ENCODE measurements at regions not wholly inside any gene's neighbourhood (a gene's known extent, or its start where the extent isn't known, plus 50 kb on each side); places are given as distances from the start of the nearest gene placed in this dataset.
A peak's percentile ranks its signal among the peaks of the same experiment; 100 is the strongest.

DNA sequence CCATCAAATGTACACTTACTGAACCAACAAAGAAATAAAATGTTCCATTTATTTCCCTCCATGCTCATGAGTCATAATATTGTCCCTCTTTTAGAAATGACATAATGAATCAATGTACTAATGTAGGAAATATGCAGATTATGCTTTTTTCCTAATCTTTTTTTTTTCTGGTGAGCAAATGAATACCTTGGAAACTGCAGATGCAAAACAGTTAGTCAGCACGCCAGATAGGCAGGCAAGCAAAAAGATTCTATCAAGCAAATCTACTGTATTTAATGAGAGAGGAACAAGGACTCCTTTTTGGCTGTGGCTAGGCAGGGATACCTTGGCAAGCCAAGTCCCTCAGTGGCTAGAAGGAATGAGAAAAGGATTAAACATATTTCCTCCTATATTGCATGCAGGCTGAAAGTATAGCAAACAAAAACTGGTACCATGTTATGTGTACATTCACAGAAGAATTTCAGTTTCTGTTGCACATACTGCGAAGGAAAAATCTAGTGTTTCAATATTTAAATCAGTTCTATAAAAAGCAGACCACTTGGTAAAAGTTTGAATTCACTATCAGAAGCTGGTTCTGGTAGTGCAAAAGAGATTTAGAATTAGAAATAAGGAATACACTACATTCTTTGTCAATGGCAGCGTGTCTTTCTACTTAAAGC lies 605.4 kb downstream of the TLE1 start:
- Histone ChIP-seq H3K9me3 (replicated peaks; ENCODE audit: control insufficient read depth, insufficient read depth, low read length) (no peaks in the 10 kb centered on the region), H2AFZ (ENCODE audit: low read depth, low read length) (no peak overlapping the region), H3K4me2 (ENCODE audit: insufficient read depth, low read length) (no peak overlapping the region), H3K9ac (replicated peaks; ENCODE audit: extremely low read depth, insufficient read depth, low read length) (no peak overlapping the region), H4K20me1 (replicated peaks; ENCODE audit: control insufficient read depth, extremely low read depth, insufficient read depth, low read length) (no peaks in the 10 kb centered on the region), H3K27me3 (ENCODE audit: control insufficient read depth in 2 of 2, insufficient read depth in 2 of 2, low read length in 2 of 2) (no peaks in the 10 kb centered on the region), H3K4me1 (ENCODE audit: control insufficient read depth, extremely low read depth, insufficient read depth, low read length) (no peaks in the 10 kb centered on the region), H3K27ac (ENCODE audit: insufficient read depth, low read depth, low read length) (no peak overlapping the region), H3K36me3 (ENCODE audit: control insufficient read depth in 2 of 2, extremely low read depth in 1 of 2, insufficient read depth in 2 of 2, low read length in 2 of 2) (no peaks in the 10 kb centered on the region), H3K9me1 (replicated peaks; ENCODE audit: control insufficient read depth, extremely low read depth, insufficient read depth, low read length) (no peaks in the 10 kb centered on the region), H3K4me3 (replicated peaks in 1 of 3; ENCODE audit: insufficient read depth in 1 of 3, low read depth in 1 of 3, low read length in 3 of 3) (no peak overlapping the region), H3K79me2 (ENCODE audit: control insufficient read depth, insufficient read depth, low read length) (no peaks in the 10 kb centered on the region)
- FAIRE-seq, result peak; percentile 18
- TF ChIP-seq POLR2AphosphoS5 (IDR thresholded peaks at IDR 0.05; ENCODE audit: insufficient read depth, low read depth, low read length) (no peak), JUN (IDR thresholded peaks at IDR 0.05; ENCODE audit: borderline replicate concordance, insufficient read depth, insufficient read length, low read depth) (peak; percentile 52)
- ChIA-PET POLR2A (no interaction called here), CTCF (no interaction called here)
- dilution Hi-C loops (cut with MboI; ENCODE audit: extremely low pct_ligation_motif_present, low sequenced_read_pairs) (no loop called here), intact Hi-C loops (cut with micrococcal nuclease) (loop anchor here (5.0 kb wide), 1 partner anchor 763 kb away; no protein-coding TSS in a partner anchor)
- peak; percentile 5 for DNase-seq (ENCODE audit: low read depth, low spot score)
- no TSS peak for BruUV-seq (replicated peaks)

DNA sequence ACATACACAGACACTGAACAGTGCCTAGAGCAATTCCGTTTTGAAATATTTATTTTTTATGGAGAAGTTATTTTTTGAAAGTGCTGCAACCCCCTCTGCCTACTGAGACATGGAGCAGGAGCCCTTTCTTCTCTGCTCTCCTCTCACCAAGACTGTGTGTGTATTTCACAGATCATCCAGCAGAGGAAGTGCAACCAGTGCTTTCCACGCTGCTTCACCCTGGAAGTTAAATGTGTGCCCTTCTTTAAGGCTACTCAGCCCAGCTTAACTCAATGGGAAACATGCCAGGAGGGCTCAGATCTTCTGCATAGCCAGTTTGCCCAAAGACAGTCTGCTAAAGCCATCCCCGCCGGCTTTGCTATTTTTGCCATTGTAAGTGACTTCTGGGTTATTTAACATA lies 606.3 kb downstream of the TLE1 start:
- H3K4me1 ChIP-seq (ENCODE audit: control insufficient read depth, extremely low read depth, insufficient read depth, low read length), result no peaks in the 10 kb centered on the region
- dilution Hi-C loops (cut with MboI; ENCODE audit: extremely low pct_ligation_motif_present, low sequenced_read_pairs) (no loop called here), intact Hi-C loops (cut with micrococcal nuclease) (loop anchor here (5.0 kb wide), 1 partner anchor 764 kb away; no protein-coding TSS in a partner anchor)
- no peak overlapping the region for H3K4me3 ChIP-seq (replicated peaks in 1 of 3; ENCODE audit: insufficient read depth in 1 of 3, low read depth in 1 of 3, low read length in 3 of 3)
- H3K79me2 ChIP-seq (ENCODE audit: control insufficient read depth, insufficient read depth, low read length), result no peaks in the 10 kb centered on the region
- no TSS peak for BruUV-seq (replicated peaks)
- H3K9ac ChIP-seq (replicated peaks; ENCODE audit: extremely low read depth, insufficient read depth, low read length), result no peak overlapping the region
- H3K4me2 ChIP-seq (ENCODE audit: insufficient read depth, low read length), result no peak overlapping the region
- H4K20me1 ChIP-seq (replicated peaks; ENCODE audit: control insufficient read depth, extremely low read depth, insufficient read depth, low read length), result no peaks in the 10 kb centered on the region
- ChIA-PET POLR2A (no interaction called here), CTCF (no interaction called here)
- FAIRE-seq (no peak), DNase-seq (ENCODE audit: low read depth, low spot score) (no peak)
- no peaks in the 10 kb centered on the region for H3K9me3 ChIP-seq (replicated peaks; ENCODE audit: control insufficient read depth, insufficient read depth, low read length)
- no peaks in the 10 kb centered on the region for H3K27me3 ChIP-seq (ENCODE audit: control insufficient read depth in 2 of 2, insufficient read depth in 2 of 2, low read length in 2 of 2)
- no peak overlapping the region for H2AFZ ChIP-seq (ENCODE audit: low read depth, low read length)
- H3K9me1 ChIP-seq (replicated peaks; ENCODE audit: control insufficient read depth, extremely low read depth, insufficient read depth, low read length), result no peaks in the 10 kb centered on the region
- TF ChIP-seq EZH2 (IDR thresholded peaks at IDR 0.05; ENCODE audit: borderline replicate concordance, low read depth, low read length, severe bottlenecking) (no peak), POLR2A (IDR thresholded peaks at IDR 0.05; ENCODE audit: low read depth, low read length) (no peak)
- TF ChIP-seq, protein P1, sequence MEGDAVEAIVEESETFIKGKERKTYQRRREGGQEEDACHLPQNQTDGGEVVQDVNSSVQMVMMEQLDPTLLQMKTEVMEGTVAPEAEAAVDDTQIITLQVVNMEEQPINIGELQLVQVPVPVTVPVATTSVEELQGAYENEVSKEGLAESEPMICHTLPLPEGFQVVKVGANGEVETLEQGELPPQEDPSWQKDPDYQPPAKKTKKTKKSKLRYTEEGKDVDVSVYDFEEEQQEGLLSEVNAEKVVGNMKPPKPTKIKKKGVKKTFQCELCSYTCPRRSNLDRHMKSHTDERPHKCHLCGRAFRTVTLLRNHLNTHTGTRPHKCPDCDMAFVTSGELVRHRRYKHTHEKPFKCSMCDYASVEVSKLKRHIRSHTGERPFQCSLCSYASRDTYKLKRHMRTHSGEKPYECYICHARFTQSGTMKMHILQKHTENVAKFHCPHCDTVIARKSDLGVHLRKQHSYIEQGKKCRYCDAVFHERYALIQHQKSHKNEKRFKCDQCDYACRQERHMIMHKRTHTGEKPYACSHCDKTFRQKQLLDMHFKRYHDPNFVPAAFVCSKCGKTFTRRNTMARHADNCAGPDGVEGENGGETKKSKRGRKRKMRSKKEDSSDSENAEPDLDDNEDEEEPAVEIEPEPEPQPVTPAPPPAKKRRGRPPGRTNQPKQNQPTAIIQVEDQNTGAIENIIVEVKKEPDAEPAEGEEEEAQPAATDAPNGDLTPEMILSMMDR (IDR thresholded peaks at IDR 0.05; ENCODE audit: extremely low read depth in 1 of 2, insufficient read depth in 1 of 2, low read depth in 1 of 2, low read length in 2 of 2), result no peak
- TF ChIP-seq, protein P2, sequence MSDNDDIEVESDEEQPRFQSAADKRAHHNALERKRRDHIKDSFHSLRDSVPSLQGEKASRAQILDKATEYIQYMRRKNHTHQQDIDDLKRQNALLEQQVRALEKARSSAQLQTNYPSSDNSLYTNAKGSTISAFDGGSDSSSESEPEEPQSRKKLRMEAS (IDR thresholded peaks at IDR 0.05; ENCODE audit: insufficient read depth, insufficient read length), result no peak
- no peaks in the 10 kb centered on the region for H3K36me3 ChIP-seq (ENCODE audit: control insufficient read depth in 2 of 2, extremely low read depth in 1 of 2, insufficient read depth in 2 of 2, low read length in 2 of 2)
- no peak overlapping the region for H3K27ac ChIP-seq (ENCODE audit: insufficient read depth, low read depth, low read length)
